AG04450 (cell line): ENCODE measurements at regions not wholly inside any gene's neighbourhood (a gene's known extent, or its start where the extent isn't known, plus 50 kb on each side); places are given as distances from the start of the nearest gene placed in this dataset.

Experiments
- CTCF ChIA-PET: fragments of 300-600, 350-600 bp; formaldehyde crosslinking; extraction: SDS; loops from one replicate; lab custom pipeline; 2022; ENCODE audit warnings: antibody characterized with exemption, inconsistent platforms; lab: Charles Lee
- POLR2A ChIA-PET: fragments of 350-600 bp; formaldehyde crosslinking; extraction: SDS; loops from one replicate; lab custom pipeline; 2021; ENCODE audit warnings: antibody characterized with exemption, inconsistent platforms; lab: Yijun Ruan, JAX
- DNase-seq: peaks from one replicate; pipeline ENCODE4 v3.0.0-alpha.2; 2011; ENCODE audit warnings: low read depth, low spot score
- H3K27ac ChIP-seq: one replicate; pipeline ENCODE4 v1.5.1; 2012; ENCODE audit warnings: low read depth, low read length, control low read depth
- H3K27me3 ChIP-seq: one replicate; pipeline ENCODE4 v1.6.0; 2012; ENCODE audit warnings: low read length; ENCODE audit not compliant: control insufficient read depth, insufficient read depth
- H3K4me3 ChIP-seq: 2 replicates; pipeline ENCODE4 v1.5.1; 2011; ENCODE audit warnings: mild to moderate bottlenecking, low read depth, low read length, control low read depth
- H3K9me3 ChIP-seq: 2 replicates; pipeline ENCODE4 v1.5.1; 2012; ENCODE audit warnings: low read length; ENCODE audit not compliant: control insufficient read depth, insufficient read depth
- CTCF ChIP-seq: IDR thresholded peaks from 2 replicates; pipeline ENCODE4 v1.5.1; 2011; ENCODE audit warnings: low read depth, low read length, control low read depth, inconsistent platforms

GRCh38 chr16:85983064-85983463 lies 84.1 kb downstream of the IRF8 start:
- ChIA-PET CTCF (interaction anchor here (3.9 kb wide), 1 partner anchor 162 kb away, joined by 14 read pairs; no protein-coding TSS in a partner anchor), POLR2A (no interaction called here)
- H3K4me3 ChIP-seq: no peak overlapping the region
- H3K9me3 ChIP-seq: peaks cover 3% of the 10 kb centered on the region; the same call in 1 of the 2 replicates
- no peak for TF ChIP-seq CTCF
- no peak for DNase-seq
- H3K27me3 ChIP-seq: peaks cover 48% of the 10 kb centered on the region
- no peak overlapping the region for H3K27ac ChIP-seq

GRCh38 chr16:85983606-85984230 lies 84.8 kb downstream of the IRF8 start:
- Histone ChIP-seq H3K4me3 (no peak overlapping the region), H3K9me3 (peaks cover 3% of the 10 kb centered on the region; the same call in 1 of the 2 replicates), H3K27ac (no peak overlapping the region), H3K27me3 (peaks cover 48% of the 10 kb centered on the region)
- CTCF ChIA-PET: interaction anchor here (3.9 to 10.1 kb wide), 2 partner anchors 162 to 164 kb away, joined by 14 to 158 read pairs; no protein-coding TSS in a partner anchor
- POLR2A ChIA-PET: no interaction called here
- no peak for TF ChIP-seq CTCF
- DNase-seq: no peak

GRCh38 chr16:85984231-85984880 lies 85.4 kb downstream of the IRF8 start:
- Histone ChIP-seq H3K4me3 (no peak overlapping the region), H3K27me3 (peaks cover 52% of the 10 kb centered on the region), H3K9me3 (no peaks in the 10 kb centered on the region; the same call in 1 of the 2 replicates), H3K27ac (no peak overlapping the region)
- DNase-seq: no peak
- ChIA-PET POLR2A (no interaction called here), CTCF (interaction anchor here (10.1 kb wide), 1 partner anchor 164 kb away, joined by 158 read pairs; no protein-coding TSS in a partner anchor)
- TF ChIP-seq CTCF: no peak

GRCh38 chr16:85984947-85985451 lies 86.0 kb downstream of the IRF8 start:
- POLR2A ChIA-PET: no interaction called here
- no peak for TF ChIP-seq CTCF
- Histone ChIP-seq H3K27ac (no peak overlapping the region), H3K9me3 (no peaks in the 10 kb centered on the region; the same call in 1 of the 2 replicates), H3K27me3 (peaks cover 51% of the 10 kb centered on the region), H3K4me3 (no peak overlapping the region)
- no peak for DNase-seq
- CTCF ChIA-PET: interaction anchor here (10.1 kb wide), 1 partner anchor 165 kb away, joined by 158 read pairs; no protein-coding TSS in a partner anchor
